HepG2 (cell line): ENCODE measurements at regions not wholly inside any gene's neighbourhood (a gene's known extent, or its start where the extent isn't known, plus 50 kb on each side); places are given as distances from the start of the nearest gene placed in this dataset.

ENCODE experiments used
- ATAC-seq: fragments of 200-7000 bp; cut with Tn5 transposase; 3 replicates; pipeline ENCODE4 v1.9.1; 2020; ENCODE audit warnings: mild to moderate bottlenecking, moderate library complexity
- BruUV-seq: library from RNA; stranded (reverse); fragments of 400-500 nt; replicated peaks from 2 replicates; lab custom pipeline; 2021; lab: Mats Ljungman, UMichigan
- CTCF ChIA-PET: fragments of 300-600 bp; formaldehyde crosslinking; extraction: SDS; loops from one replicate; lab custom pipeline; 2021; ENCODE audit warnings: low total read pairs, inconsistent platforms, low intra/inter-chr PET ratio; lab: Yijun Ruan, JAX
- POLR2A ChIA-PET: fragments of 350-600 bp; sonication (Branson Sonifier 250); formaldehyde crosslinking; loops from one replicate; lab custom pipeline; 2020; ENCODE audit warnings: antibody characterized with exemption, inconsistent platforms; lab: Yijun Ruan, JAX
- DNase-seq: peaks from one replicate; pipeline ENCODE4 v3.0.0-alpha.2; 2015; ENCODE audit warnings: low spot score
- FAIRE-seq: peaks from 3 replicates; lab custom pipeline; 2011; peaks lifted over from hg19 to GRCh38; lab: Jason Lieb, UNC
- H2AFZ ChIP-seq: one replicate; pipeline ENCODE4 v1.6.1; 2011; ENCODE audit warnings: low read length, inconsistent platforms
- H3K27ac ChIP-seq: fragments of 300-600 bp; 3 replicates; pipeline ENCODE4 v1.8.0; 2011; ENCODE audit warnings: mixed run types, mild to moderate bottlenecking, mixed read lengths, low read length, inconsistent platforms; ENCODE audit not compliant: insufficient read depth; ENCODE audit errors: extremely low read length
- H3K27me3 ChIP-seq, 2 experiments: fragments of 200-600 bp in 1 of 2; 2 replicates in 1 of 2; 3 replicates in 1 of 2; pipeline versions ENCODE4 v1.6.0 to v1.8.0; 2011; ENCODE audit warnings: low read length in 2 of 2, mild to moderate bottlenecking in 2 of 2, moderate library complexity in 2 of 2, inconsistent platforms in 1 of 2; ENCODE audit not compliant: insufficient read depth in 2 of 2, control insufficient read depth in 1 of 2
- H3K36me3 ChIP-seq, 2 experiments: fragments of 200-600 bp in 1 of 2; replicated peaks in 1 of 2; 2 replicates in 1 of 2; 3 replicates in 1 of 2; pipeline versions ENCODE4 v1.5.1 to v1.8.0; 2011; ENCODE audit warnings: low read length in 2 of 2, inconsistent platforms in 1 of 2; ENCODE audit not compliant: insufficient read depth in 2 of 2, control insufficient read depth in 1 of 2
- H3K4me1 ChIP-seq: 2 replicates; pipeline ENCODE4 v1.5.1; 2012; ENCODE audit warnings: low read length, inconsistent platforms; ENCODE audit not compliant: insufficient read depth
- H3K4me2 ChIP-seq: 2 replicates; pipeline ENCODE4 v1.6.0; 2011; ENCODE audit warnings: low read depth, low read length, inconsistent platforms
- H3K4me3 ChIP-seq, 3 experiments: fragments of 200-600 bp in 1 of 3; sonication (generic), shearing (Covaris generic) in 1 of 3; replicated peaks in 1 of 3; 2 replicates each; pipeline ENCODE4 v1.5.1; 2011 to 2016; ENCODE audit warnings: low read length in 3 of 3, inconsistent platforms in 2 of 3, low read depth in 2 of 3, mild to moderate bottlenecking in 2 of 3, control low read depth in 1 of 3, mixed read lengths in 1 of 3; ENCODE audit not compliant: insufficient read depth in 1 of 3
- H3K79me2 ChIP-seq: one replicate; pipeline ENCODE4 v1.6.1; 2011; ENCODE audit warnings: low read length, inconsistent platforms; ENCODE audit not compliant: insufficient read depth
- H3K9ac ChIP-seq: 2 replicates; pipeline ENCODE4 v1.6.0; 2011; ENCODE audit warnings: mild to moderate bottlenecking, low read depth, low read length, inconsistent platforms; ENCODE audit not compliant: insufficient read depth
- H3K9me3 ChIP-seq: 2 replicates; pipeline ENCODE4 v1.5.1; 2012; ENCODE audit warnings: mild to moderate bottlenecking, low read length
- H4K20me1 ChIP-seq: 2 replicates; pipeline ENCODE4 v1.6.0; 2011; ENCODE audit warnings: inconsistent platforms, mild to moderate bottlenecking, low read length, moderate library complexity; ENCODE audit not compliant: insufficient read depth
- ARHGAP35 ChIP-seq: sonication (generic); formaldehyde crosslinking; IDR thresholded peaks from 2 replicates; pipeline ENCODE4 v1.9.0; 2022; ENCODE audit warnings: mild to moderate bottlenecking, inconsistent platforms, moderate library complexity, missing genetic modification reagents, borderline replicate concordance
- ATAD3A ChIP-seq: sonication (generic); formaldehyde crosslinking; IDR thresholded peaks from 2 replicates; pipeline ENCODE4 v1.4.0; 2020; ENCODE audit warnings: missing genetic modification reagents
- CTCF ChIP-seq: sonication (generic); formaldehyde crosslinking; IDR thresholded peaks from 2 replicates; pipeline ENCODE4 v1.5.0; 2020; ENCODE audit warnings: mild to moderate bottlenecking, missing genetic modification reagents, moderate library complexity
- EHMT2 ChIP-seq: fragments of 200-600 bp; sonication (generic); IDR thresholded peaks from 2 replicates; pipeline ENCODE4 v1.7.0; 2017; ENCODE audit warnings: antibody characterized with exemption, low read depth, low read length, borderline replicate concordance
- FIP1L1 ChIP-seq: fragments of 200-400 bp; formaldehyde crosslinking; IDR thresholded peaks from 2 replicates; pipeline ENCODE4 v1.6.1; 2018; ENCODE audit warnings: low read depth, mild to moderate bottlenecking, low read length, moderate library complexity, borderline replicate concordance; ENCODE audit not compliant: insufficient read depth
- FOXJ3 ChIP-seq: sonication (generic); formaldehyde crosslinking; IDR thresholded peaks from 2 replicates; pipeline ENCODE4 v1.4.0; 2020; ENCODE audit warnings: missing genetic modification reagents, mild to moderate bottlenecking, borderline replicate concordance
- FOXK2 ChIP-seq: fragments of 450-650 bp; IDR thresholded peaks from 2 replicates; pipeline ENCODE4 v1.6.1; 2016
- GLMP ChIP-seq: sonication (generic); formaldehyde crosslinking; IDR thresholded peaks from 2 replicates; pipeline ENCODE4 v1.9.0; 2021; ENCODE audit warnings: missing genetic modification reagents, mild to moderate bottlenecking, borderline replicate concordance
- HNRNPL ChIP-seq: fragments of 200-400 bp; formaldehyde crosslinking; IDR thresholded peaks from 2 replicates; pipeline ENCODE4 v1.6.1; 2017; ENCODE audit warnings: mild to moderate bottlenecking, low read depth, low read length
- NFE2L2 ChIP-seq: fragments of 150-350 bp; IDR thresholded peaks from 2 replicates; pipeline ENCODE4 v1.6.1; 2014; ENCODE audit warnings: low read length
- TRAFD1 ChIP-seq: sonication (generic); formaldehyde crosslinking; IDR thresholded peaks from 2 replicates; pipeline ENCODE4 v1.5.1; 2020; ENCODE audit warnings: missing genetic modification reagents, mild to moderate bottlenecking, borderline replicate concordance
- ZNF335 ChIP-seq: sonication (generic); formaldehyde crosslinking; IDR thresholded peaks from 2 replicates; pipeline ENCODE4 v1.4.0; 2020; ENCODE audit warnings: missing genetic modification reagents
- ZNF557 ChIP-seq: sonication (generic); formaldehyde crosslinking; IDR thresholded peaks from 2 replicates; pipeline ENCODE4 v1.4.0; 2020; ENCODE audit warnings: missing genetic modification reagents
- ZNF777 ChIP-seq: sonication (generic); formaldehyde crosslinking; IDR thresholded peaks from 2 replicates; pipeline ENCODE4 v1.4.0; 2020; ENCODE audit warnings: missing genetic modification reagents
- ZSCAN31 ChIP-seq: sonication (generic); formaldehyde crosslinking; IDR thresholded peaks from 2 replicates; pipeline ENCODE4 v1.5.0; 2020; ENCODE audit warnings: low read depth, mild to moderate bottlenecking, missing genetic modification reagents
- WGBS: methylation state at CpG from one replicate; pipeline ENCODE4 v1.1.6; 2017; ENCODE audit warnings: low lambda C conversion rate; 5-methylcytosine and 5-hydroxymethylcytosine counted together
- in situ Hi-C: cut with HindIII; loops from 2 replicates; pipeline ENCODE4 v1.10.0; 2017; ENCODE audit warnings: low pct_unique_long_range_greater_than_20kb; ENCODE audit not compliant: extremely low pct_ligation_motif_present
- intact Hi-C: fragments of 100-400 bp; cut with micrococcal nuclease; formaldehyde crosslinking; loops from one replicate; pipeline ENCODE4 v1.10.0; 2022; ENCODE audit not compliant: unreplicated experiment

GRCh38 chr7:26549281-26549944 lies 257.8 kb downstream of the SNX10 start:
- TF ChIP-seq TRAFD1 (no peak), ZSCAN31 (CRISPR knock-in tag) (no peak), CTCF (CRISPR knock-in tag) (0 out of 2 replicates have a peak, but pooled peaks have one; percentile 19)
- BruUV-seq = no TSS peak
- no peak for FAIRE-seq
- Histone ChIP-seq H3K79me2 (no peaks in the 10 kb centered on the region), H3K9me3 (no peaks in the 10 kb centered on the region), H3K27me3 (peaks cover 2 to 23% of the 10 kb centered on the region in 2 experiments; a peak in 4 of 5 replicates), H3K36me3 (no peaks in the 10 kb centered on the region), H3K4me2 (no peak overlapping the region), H3K27ac (no peak overlapping the region), H3K9ac (no peak overlapping the region), H2AFZ (no peak overlapping the region), H3K4me3 (no peak overlapping the region), H4K20me1 (no peaks in the 10 kb centered on the region), H3K4me1 (no peaks in the 10 kb centered on the region)
- WGBS = 19% methylated on average over 9 of the region's 11 CpGs
- DNase-seq = no peak
- POLR2A ChIA-PET = no interaction called here
- CTCF ChIA-PET = no interaction called here
- ATAC-seq = no peak
- in situ Hi-C loops (no loop called here), intact Hi-C loops (no loop called here)

GRCh38 chr7:26550492-26550891 lies 258.8 kb downstream of the SNX10 start:
- Histone ChIP-seq H3K9ac (no peak overlapping the region), H3K27ac (no peak overlapping the region), H3K9me3 (no peaks in the 10 kb centered on the region), H3K4me1 (no peaks in the 10 kb centered on the region), H3K27me3 (peaks cover 2 to 23% of the 10 kb centered on the region in 2 experiments; a peak in 4 of 5 replicates), H3K79me2 (no peaks in the 10 kb centered on the region), H3K4me3 (no peak overlapping the region), H3K36me3 (no peaks in the 10 kb centered on the region), H2AFZ (no peak overlapping the region), H4K20me1 (no peaks in the 10 kb centered on the region), H3K4me2 (no peak overlapping the region)
- ChIA-PET CTCF (no interaction called here), POLR2A (no interaction called here)
- no TSS peak for BruUV-seq
- 0% methylated on average over 5 of the region's 5 CpGs for WGBS
- ATAC-seq = no peak
- no peak for FAIRE-seq
- intact Hi-C loops = no loop called here
- in situ Hi-C loops = no loop called here
- DNase-seq = no peak
- no peak for TF ChIP-seq FIP1L1
- TF ChIP-seq EHMT2 = no peak
- TF ChIP-seq ARHGAP35 = no peak
- no peak for TF ChIP-seq ZNF557 (CRISPR knock-in tag)
- no peak for TF ChIP-seq ZNF777 (CRISPR knock-in tag)
- TF ChIP-seq ATAD3A (CRISPR knock-in tag) = no peak
- TF ChIP-seq FOXK2 = no peak
- TF ChIP-seq GLMP (CRISPR knock-in tag) = no peak
- no peak for TF ChIP-seq HNRNPL
- TF ChIP-seq ZNF335 (CRISPR knock-in tag) = no peak
- no peak for TF ChIP-seq NFE2L2
- no peak for TF ChIP-seq FOXJ3 (CRISPR knock-in tag)
